IMR-90 (cell line): ENCODE measurements at regions not wholly inside any gene's neighbourhood (a gene's known extent, or its start where the extent isn't known, plus 50 kb on each side); places are given as distances from the start of the nearest gene placed in this dataset.
A peak's percentile ranks its signal among the peaks of the same experiment; 100 is the strongest.

Experiments used
- ATAC-seq: fragments of 200-7000 bp; cut with Tn5 transposase; 2 replicates; pipeline ENCODE4 v1.9.1; 2020; ENCODE audit warnings: low read depth, mild to moderate bottlenecking, moderate library complexity
- BruUV-seq: library from RNA; stranded (reverse); fragments of 400-500 nt; replicated peaks from 2 replicates; lab custom pipeline; 2021; lab: Mats Ljungman, UMichigan
- CTCF ChIA-PET: fragments of 300-600 bp; formaldehyde crosslinking; extraction: SDS; loops from one replicate; lab custom pipeline; 2021; ENCODE audit warnings: antibody characterized with exemption; lab: Yijun Ruan, JAX
- POLR2A ChIA-PET: fragments of 300-600 bp; sonication (Branson Sonifier 250); formaldehyde crosslinking; loops from one replicate; lab custom pipeline; 2022; ENCODE audit warnings: antibody characterized with exemption; ENCODE audit not compliant: unreplicated experiment; lab: Charles Lee
- DNase-seq: peaks from one replicate; pipeline ENCODE4 v3.0.0; 2013
- H2AFZ ChIP-seq: replicated peaks from 2 replicates; pipeline ENCODE3; 2013; ENCODE audit warnings: low read length, mild to moderate bottlenecking; ENCODE audit not compliant: poor library complexity
- H2AK5ac ChIP-seq: 2 replicates; pipeline ENCODE4 v1.6.1; 2013; ENCODE audit warnings: low read depth, low read length, inconsistent platforms
- H2AK9ac ChIP-seq: replicated peaks from 2 replicates; pipeline ENCODE3; 2013; ENCODE audit warnings: mild to moderate bottlenecking, low read depth, low read length, moderate library complexity; ENCODE audit not compliant: poor library complexity
- H2BK120ac ChIP-seq: 2 replicates; pipeline ENCODE4 v1.6.1; 2013; ENCODE audit warnings: low read depth, low read length, inconsistent platforms
- H2BK15ac ChIP-seq: 3 replicates; pipeline ENCODE4 v1.6.1; 2013; ENCODE audit warnings: low read depth, low read length, inconsistent platforms
- H2BK20ac ChIP-seq: 2 replicates; pipeline ENCODE4 v1.6.1; 2013; ENCODE audit warnings: low read depth, mild to moderate bottlenecking, inconsistent platforms, low read length, moderate library complexity
- H2BK5ac ChIP-seq: 2 replicates; pipeline ENCODE4 v1.6.1; 2013; ENCODE audit warnings: mild to moderate bottlenecking, low read depth, low read length, inconsistent platforms; ENCODE audit not compliant: poor library complexity, severe bottlenecking
- H3K14ac ChIP-seq: replicated peaks from 2 replicates; pipeline ENCODE4 v1.6.1; 2013; ENCODE audit warnings: low read depth, low read length, inconsistent platforms
- H3K18ac ChIP-seq: 2 replicates; pipeline ENCODE4 v1.6.1; 2013; ENCODE audit warnings: low read depth, low read length, control low read depth
- H3K23ac ChIP-seq: 2 replicates; pipeline ENCODE4 v1.6.1; 2013; ENCODE audit warnings: low read depth, low read length, inconsistent platforms
- H3K27ac ChIP-seq: 2 replicates; pipeline ENCODE4 v1.5.1; 2013; ENCODE audit warnings: mild to moderate bottlenecking, control low read depth, low read length; ENCODE audit not compliant: insufficient read depth
- H3K27me3 ChIP-seq: 2 replicates; pipeline ENCODE4 v1.6.1; 2013; ENCODE audit warnings: low read length; ENCODE audit not compliant: control insufficient read depth, insufficient read depth
- H3K36me3 ChIP-seq: 2 replicates; pipeline ENCODE4 v1.6.1; 2013; ENCODE audit warnings: low read length, mixed read lengths; ENCODE audit not compliant: control insufficient read depth, insufficient read depth
- H3K4ac ChIP-seq: 2 replicates; pipeline ENCODE4 v1.6.1; 2013; ENCODE audit warnings: low read depth, low read length, inconsistent platforms
- H3K4me1 ChIP-seq: 2 replicates; pipeline ENCODE4 v1.6.1; 2013; ENCODE audit warnings: low read length, mixed read lengths; ENCODE audit not compliant: control insufficient read depth, insufficient read depth
- H3K4me2 ChIP-seq: 2 replicates; pipeline ENCODE4 v1.6.1; 2013; ENCODE audit warnings: low read depth, mild to moderate bottlenecking, control low read depth, low read length, moderate library complexity
- H3K4me3 ChIP-seq: 2 replicates; pipeline ENCODE4 v1.5.1; 2013; ENCODE audit warnings: low read depth, mild to moderate bottlenecking, control low read depth, low read length, moderate library complexity; ENCODE audit not compliant: insufficient read depth
- H3K56ac ChIP-seq: 2 replicates; pipeline ENCODE4 v1.6.1; 2013; ENCODE audit warnings: low read length, inconsistent platforms; ENCODE audit not compliant: insufficient read depth; ENCODE audit errors: extremely low read depth
- H3K79me1 ChIP-seq, 2 experiments: 2 replicates each; pipeline ENCODE4 v1.6.1; 2013; ENCODE audit warnings: low read length in 2 of 2, inconsistent platforms in 1 of 2, low read depth in 1 of 2
- H3K9ac ChIP-seq: 2 replicates; pipeline ENCODE4 v1.6.1; 2013; ENCODE audit warnings: low read depth, low read length, control low read depth
- H3K9me1 ChIP-seq: 2 replicates; pipeline ENCODE4 v1.6.1; 2013; ENCODE audit warnings: low read length, inconsistent platforms; ENCODE audit not compliant: insufficient read depth
- H3K9me3 ChIP-seq: 2 replicates; pipeline ENCODE4 v1.6.1; 2013; ENCODE audit warnings: low read length; ENCODE audit not compliant: control insufficient read depth, insufficient read depth
- H4K20me1 ChIP-seq: 2 replicates; pipeline ENCODE4 v1.6.1; 2013; ENCODE audit warnings: low read length, inconsistent platforms; ENCODE audit not compliant: insufficient read depth
- H4K5ac ChIP-seq: 2 replicates; pipeline ENCODE4 v1.6.1; 2013; ENCODE audit warnings: mild to moderate bottlenecking, low read depth, low read length, control low read depth
- H4K8ac ChIP-seq, 2 experiments: 2 replicates each; pipeline ENCODE4 v1.6.1; 2013; ENCODE audit warnings: low read depth in 2 of 2, low read length in 2 of 2, control low read depth in 1 of 2, inconsistent platforms in 1 of 2
- H4K91ac ChIP-seq: 2 replicates; pipeline ENCODE4 v1.6.1; 2013; ENCODE audit warnings: low read depth, low read length, inconsistent platforms; ENCODE audit not compliant: insufficient read depth
- ELK1 ChIP-seq: fragments of 150-350 bp; IDR thresholded peaks from 2 replicates; pipeline ENCODE4 v1.6.1; 2016; ENCODE audit warnings: low read depth, mild to moderate bottlenecking, low read length, moderate library complexity, borderline replicate concordance
- WGBS, 2 experiments: methylation state at CpG; one replicate each; pipeline versions ENCODE4 v1.1.5 to v1.1.7; 2013; ENCODE audit warnings: missing lambda C conversion rate in 2 of 2; ENCODE audit not compliant: insufficient read length in 1 of 2; ENCODE audit errors: extremely low coverage in 2 of 2; 5-methylcytosine and 5-hydroxymethylcytosine counted together
- dilution Hi-C: fragments of 300-500 bp; cut with HindIII; formaldehyde crosslinking; loops from one replicate; pipeline ENCODE4 v1.14.3; 2018; ENCODE audit warnings: low sequenced_read_pairs; ENCODE audit not compliant: unreplicated experiment
- in situ Hi-C: fragments of 300-500 bp; cut with MboI; formaldehyde crosslinking; loops from 3 replicates; pipeline ENCODE4 v1.14.3; 2019; ENCODE audit warnings: low sequenced_read_pairs, inconsistent platforms, mixed read lengths
- intact Hi-C: fragments of 100-400 bp; cut with micrococcal nuclease; formaldehyde crosslinking; loops from 2 replicates; pipeline ENCODE4 v1.10.0; 2022

GRCh38 chr15:30023798-30024295 lies 58.9 kb upstream of the GOLGA8J start:
- Histone ChIP-seq H3K9me3 (0 out of 2 replicates have a peak, but pooled peaks cover 3% of the 10 kb centered on the region), H4K5ac (no peak overlapping the region), H3K14ac (no peak overlapping the region), H2BK20ac (no peak overlapping the region), H3K4me1 (no peaks in the 10 kb centered on the region), H3K9me1 (no peaks in the 10 kb centered on the region), H3K4me2 (no peak overlapping the region), H2AK9ac (no peak overlapping the region), H3K27ac (no peak overlapping the region), H3K23ac (no peak overlapping the region), H3K9ac (no peak overlapping the region), H3K27me3 (peaks cover 5% of the 10 kb centered on the region), H2AFZ (no peak overlapping the region), H3K36me3 (no peaks in the 10 kb centered on the region), H2BK15ac (no peak overlapping the region), H4K8ac (no peak overlapping the region), H2BK5ac (no peak overlapping the region), H3K18ac (no peak overlapping the region), H4K91ac (no peak overlapping the region), H3K56ac (no peak overlapping the region), H2AK5ac (no peak overlapping the region), H2BK120ac (no peak overlapping the region), H3K4ac (no peak overlapping the region), H4K20me1 (no peaks in the 10 kb centered on the region), H3K79me1 (no peaks in the 10 kb centered on the region), H3K4me3 (no peak overlapping the region)
- ChIA-PET POLR2A (no interaction called here), CTCF (no interaction called here)
- peak; percentile 23 for DNase-seq
- WGBS, 2 experiments: 89% methylated on average over 3 of the region's 6 CpGs; no CpG with 5 or more reads in 1 of the 2 experiments
- no peak for TF ChIP-seq ELK1
- dilution Hi-C loops (no loop called here), in situ Hi-C loops (no loop called here), intact Hi-C loops (no loop called here)
- no TSS peak for BruUV-seq
- no peak for ATAC-seq
